NCI-H1105 (cell line): ENCODE measurements at regions not wholly inside any gene's neighbourhood (a gene's known extent, or its start where the extent isn't known, plus 50 kb on each side); places are given as distances from the start of the nearest gene placed in this dataset.
"Not testable (repeated sequence)": the region's sequence is repeated elsewhere in the genome, so short reads cannot be mapped to it uniquely, and the experiment has no call there.

Source experiments
- DNase-seq: peaks from one replicate; lab custom pipeline; 2025; lab: John Stamatoyannopoulos, UW

DNA sequence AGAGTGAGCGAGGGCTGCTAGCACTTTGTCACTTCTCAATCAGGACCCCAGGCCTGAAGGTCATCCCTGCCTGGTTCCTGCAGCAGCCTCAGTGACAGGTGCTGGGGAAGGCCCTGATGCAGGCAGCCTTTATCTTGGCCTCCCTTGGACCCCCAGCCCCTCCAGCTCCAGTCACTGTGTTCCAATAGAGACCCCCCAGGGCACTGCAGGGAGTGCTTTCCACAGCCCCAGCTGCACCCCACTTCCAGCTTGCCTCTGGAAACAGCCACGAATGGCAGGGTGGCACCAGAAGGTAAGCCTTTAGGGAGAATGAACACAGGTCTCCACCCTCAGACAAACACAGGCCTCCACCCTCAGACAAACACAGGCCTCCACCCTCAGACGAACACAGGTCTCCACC is 241.6 kb upstream of the SGCG start:
- DNase-seq = no peak

DNA sequence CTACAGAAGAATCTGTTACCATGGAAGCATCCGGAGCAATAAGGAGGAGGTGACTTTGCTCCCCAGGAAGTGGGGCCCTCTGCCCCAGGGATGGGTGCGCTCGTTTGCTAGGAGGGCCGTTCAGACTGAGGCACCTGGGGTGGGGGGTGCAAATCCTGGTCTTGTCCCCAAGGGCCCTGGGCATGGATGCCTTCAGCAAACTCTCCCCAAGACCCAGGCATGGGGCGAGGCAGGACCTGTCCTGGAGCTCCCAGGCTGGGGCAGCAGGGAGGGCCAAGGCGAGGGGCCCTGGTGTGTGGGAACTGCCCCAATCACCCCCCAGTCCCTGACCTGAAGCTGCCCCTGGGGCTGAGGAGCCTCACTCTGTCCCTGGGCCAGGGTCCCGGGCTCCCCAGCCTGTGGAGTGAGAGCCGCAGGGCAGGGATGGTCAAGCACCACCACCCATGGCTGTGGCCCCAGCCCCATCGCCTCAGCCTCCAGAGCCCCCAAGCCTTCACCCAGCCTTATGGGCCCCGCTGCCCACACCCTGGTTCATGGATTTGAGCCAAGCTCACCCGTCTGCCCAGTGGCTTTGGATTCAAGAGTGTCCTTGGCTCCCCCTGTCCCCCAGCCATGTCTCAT is 240.6 kb upstream of the SGCG start:
- no peak for DNase-seq

DNA sequence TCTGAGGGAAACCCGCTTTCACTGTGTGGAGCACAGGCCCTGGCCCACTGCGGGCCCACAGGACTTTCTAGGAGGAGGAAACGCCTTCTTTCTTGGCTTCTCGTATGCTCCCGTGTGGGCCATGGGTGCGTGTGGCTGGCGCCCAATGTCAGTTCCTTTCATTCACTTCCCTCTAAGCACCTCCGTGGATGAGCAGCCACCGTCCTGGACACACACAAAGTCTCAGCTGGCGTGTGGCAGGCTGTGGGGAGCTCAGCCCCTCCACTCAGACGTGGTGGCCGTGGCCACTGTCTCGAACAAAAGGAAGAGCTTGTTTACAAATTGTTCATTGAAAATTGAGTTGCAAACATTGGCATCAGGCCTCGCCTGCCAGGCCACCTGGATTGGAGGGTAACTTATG is 240.0 kb upstream of the SGCG start:
- DNase-seq = no peak

DNA sequence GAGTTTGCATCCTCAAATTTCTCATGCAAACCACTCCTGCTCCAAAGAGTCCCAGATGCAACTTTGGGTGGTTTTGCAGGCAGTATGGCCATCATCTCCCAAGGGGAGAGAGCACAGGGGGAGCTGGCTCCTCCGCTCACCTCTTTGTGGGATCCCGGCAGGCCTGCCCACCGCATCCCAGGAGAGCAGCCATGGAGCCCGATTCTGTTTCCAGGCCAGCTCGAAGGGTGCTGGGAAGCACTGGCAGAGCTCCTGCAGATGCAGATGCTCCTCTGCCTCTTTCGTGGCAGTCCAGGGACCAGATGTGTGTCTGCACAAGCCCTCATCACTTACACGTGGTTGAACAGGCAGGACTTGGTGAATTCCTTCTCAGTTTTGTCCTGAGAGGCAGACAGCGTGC is 239.3 kb upstream of the SGCG start:
- DNase-seq = not testable (repeated sequence)

DNA sequence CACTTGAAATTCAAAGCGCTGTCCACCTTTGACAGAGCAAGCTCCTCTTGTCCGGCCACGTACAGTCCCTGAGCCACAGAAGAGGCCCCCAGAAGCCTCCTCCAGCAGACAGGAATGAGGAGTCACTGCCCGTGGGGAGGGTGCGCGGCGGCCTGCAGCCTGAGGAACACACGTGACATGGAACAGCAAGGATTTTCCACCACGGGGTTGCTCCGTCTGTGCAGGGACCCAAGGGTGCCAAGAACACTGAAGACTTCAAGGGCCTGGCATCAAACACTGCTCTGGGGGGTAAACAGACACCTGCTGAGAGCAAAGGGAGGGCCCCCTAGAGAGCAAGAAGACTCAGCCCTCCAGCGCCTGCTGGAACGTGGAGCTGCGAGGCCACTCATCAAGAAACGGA is 237.9 kb upstream of the SGCG start:
- not testable (repeated sequence) for DNase-seq

DNA sequence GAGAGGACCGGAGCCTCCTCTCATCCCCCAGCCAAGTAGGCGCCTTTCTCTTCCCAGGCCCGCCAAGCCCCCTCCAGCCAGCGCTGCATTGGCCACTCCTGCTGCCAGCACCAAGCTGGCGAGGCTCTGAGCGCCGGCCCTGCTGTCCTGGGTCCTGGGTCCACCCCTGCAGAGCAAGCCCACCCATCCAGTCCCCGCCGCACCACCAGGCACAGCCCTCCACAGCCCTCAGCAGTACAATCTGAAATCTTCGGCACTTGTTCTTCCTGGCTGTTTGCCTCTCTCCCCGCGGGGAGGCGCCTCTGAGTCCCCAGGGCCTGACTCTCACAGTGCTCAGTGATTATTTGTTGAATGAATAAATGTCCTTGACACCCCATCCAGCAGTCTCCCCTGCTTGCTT is 236.4 kb upstream of the SGCG start:
- no peak for DNase-seq

DNA sequence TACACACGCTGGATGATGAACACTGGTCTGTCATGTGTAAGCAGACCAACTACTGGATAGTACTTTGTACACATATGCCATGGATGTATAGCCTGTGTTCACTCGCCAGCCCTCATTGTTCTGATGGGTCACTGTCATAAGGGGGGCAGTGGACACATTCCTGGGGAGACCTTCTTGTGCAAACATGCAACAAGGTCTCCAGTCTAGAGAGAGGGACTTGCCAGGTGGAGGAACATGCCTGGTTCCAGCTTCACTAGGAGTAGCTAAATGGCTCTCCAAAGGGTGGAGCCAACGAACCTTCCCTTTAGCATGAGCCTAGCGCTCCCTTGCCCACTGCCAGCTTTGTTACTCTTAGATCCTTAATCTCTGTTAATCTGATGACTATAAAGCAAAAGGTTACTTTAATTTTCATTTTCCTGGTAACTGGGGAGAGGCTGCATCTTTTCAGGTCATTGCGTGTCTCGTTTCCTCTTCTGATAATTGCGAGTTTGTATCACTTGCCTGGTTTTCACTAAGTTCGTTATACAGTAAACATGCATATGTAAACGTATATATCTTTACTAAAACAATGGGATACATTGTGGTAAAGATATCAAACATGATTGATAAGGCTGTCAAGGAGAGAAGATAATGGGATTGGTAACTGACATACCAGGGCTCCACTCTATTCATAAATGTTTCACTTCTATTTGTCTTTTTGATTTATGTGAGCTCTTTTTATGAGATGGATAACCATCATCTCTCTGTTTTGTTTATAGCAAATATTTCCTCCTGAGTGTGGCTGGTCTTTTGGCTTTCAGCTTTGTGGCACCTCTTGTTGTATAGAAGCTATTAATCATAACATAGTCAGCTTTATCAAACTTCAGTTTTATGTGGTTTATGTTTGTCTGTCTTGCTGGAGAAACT is 235.2 kb upstream of the SGCG start:
- no peak for DNase-seq

DNA sequence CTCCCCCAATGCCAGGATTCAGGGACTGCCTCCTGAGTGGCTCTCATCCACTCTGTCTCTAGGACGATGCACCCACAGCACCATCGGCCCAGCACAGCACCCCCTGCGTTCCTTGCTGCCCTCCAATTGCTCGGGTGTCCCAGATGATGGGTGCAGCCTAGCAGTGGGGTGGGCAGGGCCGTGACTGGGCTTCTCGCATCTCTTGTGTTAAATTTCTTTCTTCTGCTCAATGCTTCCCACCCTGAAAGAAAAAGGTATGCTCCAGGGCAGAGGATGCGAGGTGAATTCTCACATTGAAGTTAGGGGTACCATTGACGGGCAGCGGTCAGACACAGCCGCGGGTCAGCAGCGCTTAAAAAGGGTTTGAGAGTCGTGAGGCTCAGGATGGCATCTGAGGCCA is 232.4 kb upstream of the SGCG start:
- no peak for DNase-seq

DNA sequence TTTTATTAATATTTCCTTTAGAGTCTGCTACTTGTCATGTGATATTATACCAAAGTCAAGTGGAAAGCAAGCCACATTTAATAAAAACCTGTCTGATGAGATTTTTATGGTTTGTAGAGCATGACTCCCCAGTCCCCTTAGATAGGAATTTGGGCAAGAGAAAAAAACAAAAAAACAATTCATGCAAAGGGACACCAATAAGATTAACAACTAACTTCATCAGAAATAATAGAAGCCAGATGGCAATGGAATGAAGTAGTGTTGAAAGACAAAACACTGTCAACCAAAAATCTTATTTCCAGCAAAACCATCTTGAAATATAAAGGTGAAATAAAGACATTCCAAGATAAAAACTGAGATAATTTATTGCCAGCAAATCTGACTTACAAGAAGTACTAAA is 228.8 kb upstream of the SGCG start:
- DNase-seq = not testable (repeated sequence)

DNA sequence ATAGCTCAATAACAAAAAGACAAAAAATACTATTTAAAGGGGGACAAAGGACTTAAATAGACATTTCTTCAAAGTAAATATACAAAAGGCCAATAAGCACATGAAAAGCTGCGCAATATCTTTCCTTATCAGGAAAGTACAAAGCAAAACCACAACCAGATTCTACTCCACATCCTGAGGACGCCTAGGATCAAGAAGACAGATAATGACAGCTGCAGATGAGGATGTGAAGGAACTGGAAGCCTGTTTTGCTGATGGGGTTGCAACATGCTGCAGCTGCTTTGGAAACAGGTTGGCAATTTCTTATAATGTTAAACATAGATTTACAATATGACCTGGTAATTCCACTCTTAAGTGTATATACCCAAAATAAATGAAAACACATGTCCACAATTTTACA is 225.6 kb upstream of the SGCG start:
- not testable (repeated sequence) for DNase-seq

DNA sequence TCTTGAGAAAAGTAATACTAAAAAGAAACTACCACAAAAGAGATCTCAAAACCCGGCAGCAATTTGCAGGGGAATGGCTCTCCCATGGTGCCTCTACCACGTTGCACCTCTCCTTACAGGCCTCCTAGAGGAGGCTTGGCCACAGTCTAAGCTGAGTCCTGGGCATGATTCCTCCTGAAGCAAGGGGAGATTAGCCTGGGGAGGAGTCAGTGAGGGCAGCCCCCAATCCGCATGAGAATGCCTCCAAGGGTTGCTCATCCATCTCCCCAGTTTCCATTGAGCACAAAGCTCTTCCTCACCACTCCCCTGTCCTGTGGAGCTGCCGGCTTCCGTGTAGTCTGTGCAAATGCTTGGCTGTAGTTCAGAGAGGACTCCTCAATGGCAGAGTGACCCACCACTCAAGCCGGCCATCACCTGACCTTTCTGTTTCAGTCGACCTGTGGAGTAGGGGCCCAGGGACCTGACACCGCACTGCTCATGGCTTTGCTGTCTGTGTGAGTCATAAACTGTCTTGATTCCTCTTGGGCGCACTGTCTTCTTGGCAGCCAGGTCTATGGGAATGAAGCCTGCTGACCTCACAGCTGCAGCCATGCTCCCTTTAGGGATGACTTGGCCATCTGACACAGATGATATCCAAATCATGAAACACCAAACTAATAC is 224.2 kb upstream of the SGCG start:
- DNase-seq = not testable (repeated sequence)

DNA sequence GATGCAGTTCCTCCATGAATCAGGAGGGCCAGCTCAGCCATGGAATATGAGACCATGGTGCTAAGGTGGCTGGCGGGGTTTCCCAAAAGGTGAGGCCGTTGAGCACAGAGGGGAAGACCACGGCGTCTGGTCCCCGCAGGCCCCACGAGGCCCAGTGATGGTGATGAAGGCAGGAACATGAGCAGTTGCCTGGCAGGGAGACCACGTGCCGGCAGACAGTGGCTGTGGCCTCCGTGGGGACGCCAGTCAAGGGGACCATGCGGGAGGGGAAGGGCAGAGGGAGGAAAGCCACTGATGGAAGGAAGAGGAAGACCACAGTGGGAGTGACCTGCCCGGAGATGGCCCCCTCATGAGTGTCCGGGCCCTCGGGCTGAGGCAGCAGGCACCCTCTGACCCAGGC is 220.9 kb upstream of the SGCG start:
- not testable (repeated sequence) for DNase-seq

DNA sequence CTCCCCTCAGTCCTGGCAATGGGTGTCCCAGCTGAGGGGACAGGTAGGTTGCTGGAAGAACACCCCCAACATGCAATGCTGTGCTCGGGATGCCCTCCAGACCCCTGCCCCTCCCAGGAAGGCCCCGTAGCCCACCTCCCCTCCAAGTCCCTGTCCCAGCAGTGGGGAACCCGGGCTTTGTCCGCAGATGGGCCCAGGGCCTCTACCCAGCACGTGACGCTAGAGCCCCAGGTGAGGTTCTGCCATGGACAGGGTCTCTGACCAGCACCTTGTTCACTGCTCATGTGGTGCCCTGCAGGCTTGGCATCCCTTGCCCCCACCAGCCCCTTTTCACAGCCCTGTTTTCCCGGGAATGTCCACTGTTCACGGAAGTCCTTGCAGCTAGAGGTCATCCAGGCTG is 220.0 kb upstream of the SGCG start:
- no peak for DNase-seq

DNA sequence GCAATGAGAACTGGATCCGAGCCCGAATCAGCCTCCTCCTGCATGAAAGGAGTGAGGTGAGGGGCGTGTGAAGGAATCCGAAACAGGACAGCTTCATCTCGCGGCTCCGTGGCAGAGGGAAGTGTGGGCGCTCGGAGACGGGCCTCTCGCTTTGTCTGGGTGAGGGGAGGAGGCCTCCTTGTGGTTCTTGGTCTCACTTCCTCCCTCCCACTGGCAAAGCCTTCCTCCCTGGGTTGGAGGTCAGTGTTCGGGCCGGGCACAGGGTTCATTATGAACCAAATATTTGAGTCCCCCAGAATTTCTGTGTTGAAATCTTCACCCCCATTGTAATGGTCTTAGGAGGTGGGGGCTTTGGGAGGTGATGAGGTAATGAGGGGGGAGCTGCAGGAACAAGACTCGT is 219.4 kb upstream of the SGCG start:
- DNase-seq = not testable (repeated sequence)

DNA sequence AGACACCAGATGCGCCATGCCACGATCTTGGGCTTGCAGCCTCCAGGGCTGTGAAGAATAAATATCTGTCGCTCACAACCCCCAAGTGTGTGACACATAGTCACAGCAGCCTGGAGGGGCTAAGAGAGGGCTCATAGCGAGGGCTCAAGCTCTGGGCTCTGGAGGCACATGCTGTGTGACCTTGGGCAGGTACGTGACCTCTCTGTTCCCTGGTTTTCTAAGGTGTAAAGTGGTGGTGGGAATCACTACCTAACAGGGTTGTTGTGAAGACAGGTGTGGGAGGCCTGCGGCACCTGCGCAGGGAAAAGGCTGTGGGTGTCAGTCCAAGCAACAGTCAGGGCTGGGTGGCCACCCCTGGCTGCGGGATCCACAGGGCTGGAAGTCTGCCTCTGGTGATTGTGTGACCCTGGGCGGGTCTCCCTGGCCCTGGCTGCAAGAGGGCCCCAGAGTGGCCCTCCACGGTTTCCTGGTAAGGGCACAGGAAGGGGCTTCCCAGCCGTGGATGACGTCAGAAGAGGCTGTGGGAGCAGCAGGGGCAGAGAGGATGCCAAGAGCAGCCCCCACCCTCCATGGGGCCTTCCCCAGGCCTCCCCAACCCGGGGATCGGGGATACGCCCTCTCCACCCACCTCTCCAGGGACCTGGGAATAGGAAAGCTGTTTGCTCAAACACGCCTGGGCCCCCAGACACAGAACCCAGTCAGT is 218.8 kb upstream of the SGCG start:
- DNase-seq = no peak

DNA sequence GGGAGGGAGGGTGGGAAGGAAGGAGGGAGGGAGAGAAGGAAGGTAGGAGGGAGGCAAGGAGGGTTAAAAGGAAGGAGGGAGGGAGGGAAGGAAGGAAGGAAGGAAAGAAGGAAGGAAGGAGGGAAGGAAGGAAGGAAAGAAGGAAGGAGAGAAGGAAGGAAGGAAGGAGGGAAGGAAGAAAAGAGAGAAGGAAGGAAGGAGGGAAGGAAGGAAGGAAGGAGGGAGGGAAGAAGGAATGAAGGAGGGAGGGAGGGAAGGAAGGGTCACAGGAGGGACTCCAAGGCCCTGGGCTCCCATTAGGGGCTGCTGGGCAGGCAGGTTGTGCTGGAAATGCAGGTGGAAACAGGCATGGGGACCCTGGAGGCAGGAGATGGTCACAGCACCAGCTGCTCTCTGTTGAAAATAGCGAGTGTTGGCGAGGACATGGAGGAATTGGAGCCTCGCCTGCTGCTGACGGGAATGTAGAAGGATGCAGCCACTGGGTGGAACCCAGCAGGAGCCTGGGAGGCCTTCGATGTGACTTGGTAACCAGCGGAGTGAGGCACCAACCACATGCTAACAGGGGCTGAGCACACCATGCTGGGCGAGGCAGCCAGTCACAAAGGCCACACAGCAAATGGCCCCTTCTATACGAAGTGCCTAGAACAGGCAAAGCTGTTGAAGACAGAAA is 217.3 kb upstream of the SGCG start:
- DNase-seq = not testable (repeated sequence)

DNA sequence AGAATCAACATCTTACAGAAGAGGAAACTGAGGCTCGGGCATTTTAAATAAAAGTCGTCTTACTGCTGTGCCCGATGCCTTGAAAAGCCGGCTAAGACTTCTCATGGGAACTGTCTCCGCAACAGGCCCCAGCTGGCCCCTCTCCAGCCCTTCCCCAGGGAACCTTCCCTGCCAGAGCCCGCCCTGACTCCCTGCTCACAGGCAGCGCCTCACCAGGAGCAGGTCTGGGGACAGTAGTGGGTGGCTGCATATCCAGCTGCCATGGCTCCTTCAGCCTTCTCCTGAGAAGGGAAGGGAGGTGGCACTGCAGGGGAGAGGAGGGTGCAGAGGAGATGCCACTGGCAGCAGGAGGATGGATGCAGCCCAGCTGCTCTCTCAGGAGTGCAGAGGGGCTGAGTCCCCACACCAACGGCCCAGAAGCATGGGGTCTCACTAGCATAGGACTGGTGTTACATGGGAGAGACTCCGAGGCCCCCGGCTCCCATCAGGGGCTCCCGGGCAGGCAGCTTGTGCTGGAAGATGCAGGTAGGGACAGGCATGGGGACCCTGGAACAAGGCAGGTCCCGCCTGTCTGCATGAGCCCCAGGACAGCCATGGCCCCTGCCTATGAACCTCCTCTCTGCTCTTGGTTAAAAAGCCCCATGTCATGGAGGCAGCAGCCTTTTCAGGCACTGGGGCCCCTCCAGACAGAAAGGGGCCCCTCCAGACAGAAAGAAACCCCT is 216.4 kb upstream of the SGCG start:
- DNase-seq = no peak

DNA sequence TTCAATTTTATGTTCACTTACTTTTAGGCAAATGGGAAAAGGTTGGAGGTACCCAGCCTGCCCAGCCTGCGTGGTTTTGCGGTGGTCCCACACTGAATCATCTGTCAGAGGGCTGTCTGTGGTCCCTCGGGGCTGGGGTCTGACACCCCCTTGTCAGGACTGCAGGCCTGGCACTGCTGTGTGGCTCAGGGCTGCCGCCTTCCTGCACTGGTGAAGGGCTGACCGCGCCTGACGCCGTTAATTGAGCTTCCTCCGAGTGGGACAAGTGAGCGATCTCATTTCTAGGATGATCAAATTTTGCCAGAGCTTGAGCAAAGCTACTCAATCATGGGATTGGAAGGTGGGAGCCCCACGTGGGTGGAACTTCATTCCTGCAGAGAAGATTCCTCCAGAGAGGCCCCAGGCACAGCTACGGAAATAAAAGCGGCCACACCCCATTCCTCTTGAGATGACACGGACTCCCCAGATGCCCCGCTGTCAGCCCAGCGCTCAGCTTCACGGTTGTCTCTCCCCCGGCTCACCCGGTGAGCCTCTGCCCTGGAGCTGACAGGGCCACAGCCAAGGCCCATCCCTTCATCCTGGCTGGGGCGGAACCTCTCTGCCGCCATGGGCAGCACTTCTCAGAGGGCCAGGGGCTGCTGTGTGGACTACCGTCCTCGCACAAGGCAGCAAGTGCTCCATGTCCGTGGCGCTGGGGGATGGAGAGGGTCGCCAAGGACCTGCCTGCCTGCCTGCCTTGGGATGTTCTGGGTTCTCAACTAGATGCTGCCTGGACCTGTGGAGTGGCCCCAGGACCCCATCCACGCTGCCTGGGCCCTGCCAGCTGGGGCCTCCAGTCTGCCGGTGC is 215.5 kb upstream of the SGCG start:
- DNase-seq = not testable (repeated sequence)

DNA sequence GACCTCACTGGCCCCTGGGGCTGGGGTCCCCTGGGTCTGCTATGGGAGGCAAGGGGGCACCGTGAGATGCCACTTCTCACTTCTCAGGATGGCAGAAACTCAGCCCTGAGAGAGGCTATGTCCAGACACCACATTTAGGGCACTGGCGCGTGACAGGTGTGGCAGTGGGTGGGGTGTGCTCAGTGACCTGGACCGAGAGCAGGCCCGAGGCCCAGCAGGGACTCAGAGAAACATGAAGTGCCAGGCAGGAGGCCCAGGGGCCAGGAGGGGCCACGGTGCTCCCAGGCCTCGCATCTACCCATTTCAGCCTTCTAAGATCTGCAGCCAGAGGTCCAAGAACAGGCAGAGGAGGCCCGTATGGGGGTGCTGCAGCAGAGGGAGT is 214.9 kb upstream of the SGCG start:
- not testable (repeated sequence) for DNase-seq

DNA sequence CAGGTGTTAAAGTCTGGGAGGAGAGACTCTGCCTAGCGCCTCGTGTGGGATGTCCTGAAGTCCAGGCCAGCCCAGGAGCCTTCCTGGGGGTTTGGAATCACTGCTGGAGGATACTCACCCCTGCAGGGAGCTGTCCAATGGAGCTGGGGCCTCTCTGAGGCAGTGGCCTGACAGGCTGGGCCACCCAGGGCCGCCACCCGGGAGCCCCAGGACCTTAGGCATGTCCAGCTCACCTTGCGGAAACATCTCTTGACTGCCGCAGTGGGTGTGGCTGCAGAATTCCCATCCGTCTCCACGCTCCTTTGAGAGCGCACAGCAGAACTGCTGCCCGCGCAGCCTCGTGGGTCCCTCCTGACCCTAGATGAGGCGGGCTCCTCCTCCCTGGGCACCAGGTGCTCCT is 214.0 kb upstream of the SGCG start:
- DNase-seq = not testable (repeated sequence)
